Panc1 (cell line): ENCODE measurements at regions not wholly inside any gene's neighbourhood (a gene's known extent, or its start where the extent isn't known, plus 50 kb on each side); places are given as distances from the start of the nearest gene placed in this dataset.

Experiments
- ATAC-seq: fragments of 200-7000 bp; cut with Tn5 transposase; 2 replicates; pipeline ENCODE4 v1.9.1; 2020; ENCODE audit warnings: mild to moderate bottlenecking, moderate library complexity
- BruUV-seq: library from RNA; stranded (reverse); fragments of 400-500 nt; replicated peaks from 2 replicates; lab custom pipeline; 2021; lab: Mats Ljungman, UMichigan
- CTCF ChIA-PET: fragments of 300-600 bp; sonication (Branson Sonifier 250); formaldehyde crosslinking; loops from one replicate; lab custom pipeline; 2022; ENCODE audit warnings: antibody characterized with exemption; lab: Charles Lee
- POLR2A ChIA-PET: fragments of 300-600 bp; sonication (Branson Sonifier 250); formaldehyde crosslinking; loops from one replicate; lab custom pipeline; 2022; ENCODE audit warnings: antibody characterized with exemption; lab: Charles Lee
- DNase-seq: peaks from one replicate; pipeline ENCODE4 v3.0.0-alpha.2; 2010; ENCODE audit warnings: low read depth, low spot score
- H3K27ac ChIP-seq: 2 replicates; pipeline ENCODE4 v1.5.1; 2011; ENCODE audit warnings: mild to moderate bottlenecking, low read length, inconsistent platforms
- H3K27me3 ChIP-seq: fragments of 200-500 bp; sonication (Bioruptor generic); 2 replicates; pipeline ENCODE4 v1.6.0; 2014; ENCODE audit warnings: low read length, inconsistent platforms; ENCODE audit not compliant: control insufficient read depth, insufficient read depth
- H3K36me3 ChIP-seq: fragments of 200-500 bp; sonication (Bioruptor generic); 2 replicates; pipeline ENCODE4 v1.5.1; 2014; ENCODE audit warnings: inconsistent platforms, mild to moderate bottlenecking, low read length, moderate library complexity; ENCODE audit not compliant: control insufficient read depth, insufficient read depth
- H3K4me1 ChIP-seq: 2 replicates; pipeline ENCODE4 v1.5.1; 2011; ENCODE audit warnings: inconsistent platforms, mild to moderate bottlenecking, low read length, moderate library complexity; ENCODE audit not compliant: control insufficient read depth, insufficient read depth
- H3K4me3 ChIP-seq, 2 experiments: 2 replicates each; pipeline ENCODE4 v1.5.1; 2011 to 2012; ENCODE audit warnings: low read depth in 2 of 2, low read length in 2 of 2, mild to moderate bottlenecking in 2 of 2, inconsistent platforms in 1 of 2, moderate library complexity in 1 of 2
- H3K9me3 ChIP-seq: fragments of 200-500 bp; sonication (Bioruptor generic); 2 replicates; pipeline ENCODE4 v1.5.1; 2014; ENCODE audit warnings: low read depth, mild to moderate bottlenecking, inconsistent platforms, low read length, moderate library complexity; ENCODE audit not compliant: control insufficient read depth, insufficient read depth
- POLR2AphosphoS5 ChIP-seq: IDR thresholded peaks from 2 replicates; pipeline ENCODE4 v1.6.1; 2012; ENCODE audit warnings: mild to moderate bottlenecking, low read depth, low read length, moderate library complexity
- SIN3A ChIP-seq: IDR thresholded peaks from 2 replicates; pipeline ENCODE4 v1.6.1; 2012; ENCODE audit warnings: low read depth, mild to moderate bottlenecking, low read length, moderate library complexity, borderline replicate concordance; ENCODE audit not compliant: insufficient read depth
- TCF7L2 ChIP-seq: IDR thresholded peaks from 2 replicates; pipeline ENCODE4 v1.6.1; 2011; ENCODE audit warnings: mild to moderate bottlenecking, low read depth, low read length, inconsistent platforms
- in situ Hi-C: cut with HindIII; loops from 2 replicates; pipeline ENCODE4 v1.10.0; 2016; ENCODE audit warnings: low sequenced_read_pairs, low pct_unique_long_range_greater_than_20kb
- intact Hi-C: fragments of 100-400 bp; cut with micrococcal nuclease; formaldehyde crosslinking; loops from one replicate; pipeline ENCODE4 v1.10.0; 2022; ENCODE audit not compliant: unreplicated experiment
- TF ChIP-seq, protein P1 (sequence below): fragments of 450-650 bp; IDR thresholded peaks from 2 replicates; pipeline ENCODE4 v1.5.1; 2017; ENCODE audit warnings: mild to moderate bottlenecking
- TF ChIP-seq, protein P2 (sequence below), 2 experiments: IDR thresholded peaks; 2 replicates each; pipeline ENCODE4 v1.6.1; 2011 to 2012; ENCODE audit warnings: low read depth in 2 of 2, control low read depth in 1 of 2, low read length in 1 of 2, mild to moderate bottlenecking in 1 of 2, moderate library complexity in 1 of 2; ENCODE audit not compliant: insufficient read depth in 1 of 2

DNA sequence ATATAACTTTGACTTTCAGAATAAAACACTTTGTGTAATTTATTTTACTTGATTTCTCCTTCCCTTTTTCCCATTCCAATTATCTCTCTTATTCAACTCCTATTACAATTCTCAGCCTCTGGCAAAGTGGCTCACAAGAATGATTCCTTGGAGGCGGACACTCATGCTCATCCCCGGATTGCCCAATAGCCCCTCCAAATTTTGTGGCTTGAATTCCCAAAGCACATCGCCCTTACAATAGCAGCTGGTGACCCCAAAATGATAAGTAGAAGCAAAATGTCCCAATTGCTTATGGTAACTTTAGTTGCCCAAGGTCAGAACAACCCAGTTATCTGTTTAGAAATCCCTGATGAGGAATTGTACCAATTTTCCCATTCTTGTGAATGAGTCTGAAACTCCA lies 1523.5 kb upstream of the PRR20A start:
- POLR2A ChIA-PET, result interaction anchor here (0.5 kb wide), 1 partner anchor 306 kb away, joined by 3 read pairs; no protein-coding TSS in a partner anchor
- CTCF ChIA-PET, result no interaction called here

DNA sequence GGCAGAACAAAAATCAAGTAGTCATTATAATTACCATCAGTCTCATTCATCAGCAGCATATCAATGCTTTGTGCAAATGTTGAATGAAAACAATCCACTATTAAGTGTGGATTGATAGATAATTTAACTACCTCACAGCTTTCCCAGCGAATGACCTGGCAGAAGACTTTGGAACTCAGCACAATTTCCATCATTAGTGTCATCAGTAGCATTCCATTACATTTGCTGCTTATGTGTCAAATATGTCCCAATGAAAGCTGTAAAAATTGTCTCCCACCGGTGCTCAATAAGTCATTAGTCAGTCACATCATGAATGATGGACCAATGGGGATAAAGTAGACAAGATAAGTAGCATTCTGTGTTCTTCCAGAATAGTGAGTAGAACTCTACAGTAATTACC lies 1513.5 kb upstream of the PRR20A start:
- H3K9me3 ChIP-seq, result no peaks in the 10 kb centered on the region
- no peaks in the 10 kb centered on the region for H3K36me3 ChIP-seq
- H3K27ac ChIP-seq, result no peak overlapping the region
- no TSS peak for BruUV-seq
- H3K4me1 ChIP-seq, result no peaks in the 10 kb centered on the region
- in situ Hi-C loops, result no loop called here
- ChIA-PET POLR2A (no interaction called here), CTCF (no interaction called here)
- H3K27me3 ChIP-seq, result no peaks in the 10 kb centered on the region
- no peak for ATAC-seq
- no peak for DNase-seq
- H3K4me3 ChIP-seq, result no peak overlapping the region
- TF ChIP-seq, protein P1, sequence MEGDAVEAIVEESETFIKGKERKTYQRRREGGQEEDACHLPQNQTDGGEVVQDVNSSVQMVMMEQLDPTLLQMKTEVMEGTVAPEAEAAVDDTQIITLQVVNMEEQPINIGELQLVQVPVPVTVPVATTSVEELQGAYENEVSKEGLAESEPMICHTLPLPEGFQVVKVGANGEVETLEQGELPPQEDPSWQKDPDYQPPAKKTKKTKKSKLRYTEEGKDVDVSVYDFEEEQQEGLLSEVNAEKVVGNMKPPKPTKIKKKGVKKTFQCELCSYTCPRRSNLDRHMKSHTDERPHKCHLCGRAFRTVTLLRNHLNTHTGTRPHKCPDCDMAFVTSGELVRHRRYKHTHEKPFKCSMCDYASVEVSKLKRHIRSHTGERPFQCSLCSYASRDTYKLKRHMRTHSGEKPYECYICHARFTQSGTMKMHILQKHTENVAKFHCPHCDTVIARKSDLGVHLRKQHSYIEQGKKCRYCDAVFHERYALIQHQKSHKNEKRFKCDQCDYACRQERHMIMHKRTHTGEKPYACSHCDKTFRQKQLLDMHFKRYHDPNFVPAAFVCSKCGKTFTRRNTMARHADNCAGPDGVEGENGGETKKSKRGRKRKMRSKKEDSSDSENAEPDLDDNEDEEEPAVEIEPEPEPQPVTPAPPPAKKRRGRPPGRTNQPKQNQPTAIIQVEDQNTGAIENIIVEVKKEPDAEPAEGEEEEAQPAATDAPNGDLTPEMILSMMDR, result no peak
- TF ChIP-seq SIN3A (no peak), TCF7L2 (no peak), POLR2AphosphoS5 (no peak)
- TF ChIP-seq, protein P2, sequence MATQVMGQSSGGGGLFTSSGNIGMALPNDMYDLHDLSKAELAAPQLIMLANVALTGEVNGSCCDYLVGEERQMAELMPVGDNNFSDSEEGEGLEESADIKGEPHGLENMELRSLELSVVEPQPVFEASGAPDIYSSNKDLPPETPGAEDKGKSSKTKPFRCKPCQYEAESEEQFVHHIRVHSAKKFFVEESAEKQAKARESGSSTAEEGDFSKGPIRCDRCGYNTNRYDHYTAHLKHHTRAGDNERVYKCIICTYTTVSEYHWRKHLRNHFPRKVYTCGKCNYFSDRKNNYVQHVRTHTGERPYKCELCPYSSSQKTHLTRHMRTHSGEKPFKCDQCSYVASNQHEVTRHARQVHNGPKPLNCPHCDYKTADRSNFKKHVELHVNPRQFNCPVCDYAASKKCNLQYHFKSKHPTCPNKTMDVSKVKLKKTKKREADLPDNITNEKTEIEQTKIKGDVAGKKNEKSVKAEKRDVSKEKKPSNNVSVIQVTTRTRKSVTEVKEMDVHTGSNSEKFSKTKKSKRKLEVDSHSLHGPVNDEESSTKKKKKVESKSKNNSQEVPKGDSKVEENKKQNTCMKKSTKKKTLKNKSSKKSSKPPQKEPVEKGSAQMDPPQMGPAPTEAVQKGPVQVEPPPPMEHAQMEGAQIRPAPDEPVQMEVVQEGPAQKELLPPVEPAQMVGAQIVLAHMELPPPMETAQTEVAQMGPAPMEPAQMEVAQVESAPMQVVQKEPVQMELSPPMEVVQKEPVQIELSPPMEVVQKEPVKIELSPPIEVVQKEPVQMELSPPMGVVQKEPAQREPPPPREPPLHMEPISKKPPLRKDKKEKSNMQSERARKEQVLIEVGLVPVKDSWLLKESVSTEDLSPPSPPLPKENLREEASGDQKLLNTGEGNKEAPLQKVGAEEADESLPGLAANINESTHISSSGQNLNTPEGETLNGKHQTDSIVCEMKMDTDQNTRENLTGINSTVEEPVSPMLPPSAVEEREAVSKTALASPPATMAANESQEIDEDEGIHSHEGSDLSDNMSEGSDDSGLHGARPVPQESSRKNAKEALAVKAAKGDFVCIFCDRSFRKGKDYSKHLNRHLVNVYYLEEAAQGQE (IDR thresholded peaks at IDR 0.05; ENCODE audit: insufficient read depth in 1 of 2, low read depth in 2 of 2, low read length in 1 of 2), result no peak
- intact Hi-C loops, result no loop called here

More for the DNA sequence above, 1523.5 kb upstream of the PRR20A start:
- no TSS peak for BruUV-seq
- in situ Hi-C loops (no loop called here), intact Hi-C loops (no loop called here)
- Histone ChIP-seq H3K27me3 (no peaks in the 10 kb centered on the region), H3K36me3 (no peaks in the 10 kb centered on the region), H3K4me3 (no peak overlapping the region), H3K9me3 (no peaks in the 10 kb centered on the region), H3K27ac (no peak overlapping the region), H3K4me1 (no peaks in the 10 kb centered on the region)
- TF ChIP-seq, protein P2 (IDR thresholded peaks at IDR 0.05; ENCODE audit: insufficient read depth in 1 of 2, low read depth in 2 of 2, low read length in 1 of 2), result no peak
- TF ChIP-seq, protein P1, result no peak
- TF ChIP-seq POLR2AphosphoS5 (no peak), SIN3A (no peak), TCF7L2 (no peak)
- no peak for DNase-seq
- no peak for ATAC-seq
